HL-60 (cell line): ENCODE measurements at regions not wholly inside any gene's neighbourhood (a gene's known extent, or its start where the extent isn't known, plus 50 kb on each side); places are given as distances from the start of the nearest gene placed in this dataset.

Experiments
- DNase-seq, 2 experiments: peaks; one replicate each; pipeline ENCODE4 v3.0.0-alpha.2; 2010 to 2020; ENCODE audit warnings: low read depth in 1 of 2, low spot score in 1 of 2
- H3K27ac ChIP-seq: fragments of 250-450 bp; sonication (Bioruptor Pico); replicated peaks from 2 replicates; pipeline ENCODE4 v1.5.1; 2020; ENCODE audit warnings: mild to moderate bottlenecking, moderate library complexity
- H3K27me3 ChIP-seq: fragments of 250-450 bp; sonication (Bioruptor Pico); 2 replicates; pipeline ENCODE4 v1.5.1; 2021; ENCODE audit warnings: mild to moderate bottlenecking, moderate library complexity; ENCODE audit not compliant: insufficient read depth, poor library complexity, severe bottlenecking
- H3K4me3 ChIP-seq: replicated peaks from 2 replicates; pipeline ENCODE4 v1.5.1; 2011; ENCODE audit warnings: mild to moderate bottlenecking, control low read depth, low read length; ENCODE audit not compliant: insufficient read depth
- GABPA ChIP-seq: IDR thresholded peaks from 2 replicates; pipeline ENCODE4 v1.6.1; 2012; ENCODE audit warnings: low read depth
- POLR2AphosphoS5 ChIP-seq: IDR thresholded peaks from 2 replicates; pipeline ENCODE4 v1.6.1; 2012; ENCODE audit warnings: low read depth
- SPI1 ChIP-seq: IDR thresholded peaks from 2 replicates; pipeline ENCODE4 v1.6.1; 2012; ENCODE audit warnings: low read depth, mild to moderate bottlenecking, borderline replicate concordance
- TF ChIP-seq, protein P1 (sequence below): IDR thresholded peaks from 2 replicates; pipeline ENCODE4 v1.6.1; 2012; ENCODE audit warnings: low read depth; ENCODE audit not compliant: insufficient replicate concordance
- TF ChIP-seq, protein P2 (sequence below): IDR thresholded peaks from one replicate; pipeline ENCODE4 v1.5.1; 2011; ENCODE audit warnings: low read length, control low read depth, inconsistent platforms; ENCODE audit not compliant: insufficient read depth

DNA sequence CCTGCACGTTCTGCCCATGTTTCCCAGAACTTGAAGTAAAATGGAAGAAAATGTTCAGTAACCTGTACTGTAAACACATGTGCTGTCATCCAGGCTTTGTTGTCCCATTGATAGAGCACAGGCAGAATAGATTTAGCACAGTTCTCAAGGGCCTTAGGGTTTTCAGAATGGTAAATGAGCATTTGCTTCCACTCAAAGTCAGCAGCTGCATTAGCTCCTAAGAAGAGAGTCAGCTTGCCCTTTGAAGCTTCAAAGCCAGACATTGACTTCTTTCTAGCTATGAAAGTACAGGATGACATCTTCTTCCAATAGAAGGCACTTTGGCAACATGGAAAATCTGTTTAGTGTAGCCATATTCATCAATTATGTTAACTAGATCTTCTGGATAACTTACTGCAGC, 76.2 kb upstream of the TMEM108 start:
- TF ChIP-seq, protein P1, sequence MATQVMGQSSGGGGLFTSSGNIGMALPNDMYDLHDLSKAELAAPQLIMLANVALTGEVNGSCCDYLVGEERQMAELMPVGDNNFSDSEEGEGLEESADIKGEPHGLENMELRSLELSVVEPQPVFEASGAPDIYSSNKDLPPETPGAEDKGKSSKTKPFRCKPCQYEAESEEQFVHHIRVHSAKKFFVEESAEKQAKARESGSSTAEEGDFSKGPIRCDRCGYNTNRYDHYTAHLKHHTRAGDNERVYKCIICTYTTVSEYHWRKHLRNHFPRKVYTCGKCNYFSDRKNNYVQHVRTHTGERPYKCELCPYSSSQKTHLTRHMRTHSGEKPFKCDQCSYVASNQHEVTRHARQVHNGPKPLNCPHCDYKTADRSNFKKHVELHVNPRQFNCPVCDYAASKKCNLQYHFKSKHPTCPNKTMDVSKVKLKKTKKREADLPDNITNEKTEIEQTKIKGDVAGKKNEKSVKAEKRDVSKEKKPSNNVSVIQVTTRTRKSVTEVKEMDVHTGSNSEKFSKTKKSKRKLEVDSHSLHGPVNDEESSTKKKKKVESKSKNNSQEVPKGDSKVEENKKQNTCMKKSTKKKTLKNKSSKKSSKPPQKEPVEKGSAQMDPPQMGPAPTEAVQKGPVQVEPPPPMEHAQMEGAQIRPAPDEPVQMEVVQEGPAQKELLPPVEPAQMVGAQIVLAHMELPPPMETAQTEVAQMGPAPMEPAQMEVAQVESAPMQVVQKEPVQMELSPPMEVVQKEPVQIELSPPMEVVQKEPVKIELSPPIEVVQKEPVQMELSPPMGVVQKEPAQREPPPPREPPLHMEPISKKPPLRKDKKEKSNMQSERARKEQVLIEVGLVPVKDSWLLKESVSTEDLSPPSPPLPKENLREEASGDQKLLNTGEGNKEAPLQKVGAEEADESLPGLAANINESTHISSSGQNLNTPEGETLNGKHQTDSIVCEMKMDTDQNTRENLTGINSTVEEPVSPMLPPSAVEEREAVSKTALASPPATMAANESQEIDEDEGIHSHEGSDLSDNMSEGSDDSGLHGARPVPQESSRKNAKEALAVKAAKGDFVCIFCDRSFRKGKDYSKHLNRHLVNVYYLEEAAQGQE, result no peak
- TF ChIP-seq GABPA, result no peak
- no peak for TF ChIP-seq POLR2AphosphoS5
- TF ChIP-seq SPI1, result no peak
- TF ChIP-seq, protein P2, sequence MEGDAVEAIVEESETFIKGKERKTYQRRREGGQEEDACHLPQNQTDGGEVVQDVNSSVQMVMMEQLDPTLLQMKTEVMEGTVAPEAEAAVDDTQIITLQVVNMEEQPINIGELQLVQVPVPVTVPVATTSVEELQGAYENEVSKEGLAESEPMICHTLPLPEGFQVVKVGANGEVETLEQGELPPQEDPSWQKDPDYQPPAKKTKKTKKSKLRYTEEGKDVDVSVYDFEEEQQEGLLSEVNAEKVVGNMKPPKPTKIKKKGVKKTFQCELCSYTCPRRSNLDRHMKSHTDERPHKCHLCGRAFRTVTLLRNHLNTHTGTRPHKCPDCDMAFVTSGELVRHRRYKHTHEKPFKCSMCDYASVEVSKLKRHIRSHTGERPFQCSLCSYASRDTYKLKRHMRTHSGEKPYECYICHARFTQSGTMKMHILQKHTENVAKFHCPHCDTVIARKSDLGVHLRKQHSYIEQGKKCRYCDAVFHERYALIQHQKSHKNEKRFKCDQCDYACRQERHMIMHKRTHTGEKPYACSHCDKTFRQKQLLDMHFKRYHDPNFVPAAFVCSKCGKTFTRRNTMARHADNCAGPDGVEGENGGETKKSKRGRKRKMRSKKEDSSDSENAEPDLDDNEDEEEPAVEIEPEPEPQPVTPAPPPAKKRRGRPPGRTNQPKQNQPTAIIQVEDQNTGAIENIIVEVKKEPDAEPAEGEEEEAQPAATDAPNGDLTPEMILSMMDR, result no peak
- H3K27ac ChIP-seq, result no peak overlapping the region
- no peaks in the 10 kb centered on the region for H3K27me3 ChIP-seq
- DNase-seq, result no peak
- H3K4me3 ChIP-seq, result no peak overlapping the region

DNA sequence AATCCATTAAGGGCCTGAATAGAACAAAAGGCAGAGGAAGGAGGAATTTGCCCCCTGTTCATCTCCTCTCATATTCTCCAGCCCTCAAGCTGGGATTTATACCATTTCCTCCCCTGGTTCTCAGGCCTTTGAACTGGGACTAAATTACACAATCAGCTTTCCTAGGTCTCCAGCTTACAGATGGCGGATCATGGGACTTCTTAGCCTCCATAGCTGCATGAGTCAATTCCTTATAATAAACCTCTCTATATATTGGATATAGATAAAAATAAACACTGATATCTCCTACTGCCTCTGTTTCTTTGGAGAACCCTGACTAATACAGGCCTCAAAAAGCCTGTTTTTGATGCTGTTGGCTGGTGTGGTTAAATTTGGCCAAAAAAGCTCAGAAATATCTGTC, 84.5 kb upstream of the TMEM108 start:
- no peak for TF ChIP-seq POLR2AphosphoS5
- Histone ChIP-seq H3K4me3 (no peak overlapping the region), H3K27ac (no peak overlapping the region), H3K27me3 (no peaks in the 10 kb centered on the region)
- no peak for DNase-seq

DNA sequence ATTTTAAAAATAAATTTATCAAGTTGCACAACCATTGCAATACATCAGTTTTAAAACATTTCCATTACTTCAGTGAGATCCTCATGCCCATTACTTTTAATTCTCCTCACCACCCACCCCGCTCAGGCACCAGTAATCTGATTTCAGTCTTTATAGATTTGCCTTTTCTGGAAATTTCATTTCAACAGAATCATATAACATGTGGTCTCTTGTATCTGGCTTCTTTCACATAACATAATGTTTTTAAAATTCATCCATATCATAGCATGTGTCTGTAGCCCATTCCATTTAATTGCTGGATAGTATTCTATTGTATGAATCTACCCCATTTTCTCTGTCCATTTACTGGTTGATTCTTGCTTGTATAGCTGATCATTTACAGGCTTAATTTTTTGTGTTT, 110.3 kb upstream of the TMEM108 start:
- H3K27ac ChIP-seq, result no peak overlapping the region
- TF ChIP-seq, protein P1, result no peak
- TF ChIP-seq POLR2AphosphoS5 (no peak), GABPA (no peak), SPI1 (no peak)
- TF ChIP-seq, protein P2, result no peak
- no peaks in the 10 kb centered on the region for H3K27me3 ChIP-seq
- H3K4me3 ChIP-seq, result no peak overlapping the region
- DNase-seq, result no peak

DNA sequence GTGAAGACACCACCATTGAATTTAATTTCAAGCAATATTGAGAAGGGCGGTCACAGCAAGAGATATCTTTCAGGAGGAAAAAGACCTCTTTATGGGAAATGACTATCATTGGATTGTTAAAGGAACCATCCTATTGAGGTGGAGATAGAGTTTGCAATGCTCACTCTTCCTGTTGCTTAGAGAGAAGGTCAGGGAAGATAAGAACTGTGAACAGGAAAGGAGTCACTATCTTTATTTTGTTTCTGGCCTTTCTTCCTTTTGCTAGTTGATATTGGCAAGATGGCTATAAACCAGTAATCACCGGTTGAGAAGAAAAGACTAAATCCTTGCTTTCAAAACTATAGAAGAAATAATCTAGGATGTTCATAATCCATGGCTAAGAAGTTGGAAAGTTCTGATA, 112.1 kb upstream of the TMEM108 start:
- TF ChIP-seq POLR2AphosphoS5, result no peak
- TF ChIP-seq, protein P1, result no peak
- TF ChIP-seq, protein P2, result no peak
- no peak for TF ChIP-seq GABPA
- TF ChIP-seq SPI1, result no peak
- no peaks in the 10 kb centered on the region for H3K27me3 ChIP-seq
- no peak overlapping the region for H3K27ac ChIP-seq
- H3K4me3 ChIP-seq, result no peak overlapping the region
- DNase-seq, result no peak
